Prostate gland (tissue), 1 donor: ENCODE measurements at regions not wholly inside any gene's neighbourhood (a gene's known extent, or its start where the extent isn't known, plus 50 kb on each side); places are given as distances from the start of the nearest gene placed in this dataset.

Source experiments
- POLR2A ChIP-seq: fragments of 450-650 bp; IDR thresholded peaks from one replicate; pipeline ENCODE4 v1.6.1; 2016; ENCODE audit warnings: antibody characterized with exemption, mild to moderate bottlenecking
- POLR2AphosphoS5 ChIP-seq: sonication (generic); formaldehyde crosslinking; IDR thresholded peaks from one replicate; pipeline ENCODE4 v1.6.1; 2017; ENCODE audit warnings: antibody characterized with exemption

GRCh38 chr4:26032630-26033317, 118.8 kb downstream of the SMIM20 start:
- TF ChIP-seq POLR2A, result no peak
- TF ChIP-seq POLR2AphosphoS5, result no peak
